OCI-LY1 (cell line): ENCODE measurements at regions not wholly inside any gene's neighbourhood (a gene's known extent, or its start where the extent isn't known, plus 50 kb on each side); places are given as distances from the start of the nearest gene placed in this dataset.

ENCODE experiments used
- CTCF ChIP-seq: fragments of 200-600 bp; sonication (generic), shearing (Covaris generic); IDR thresholded peaks from 2 replicates; pipeline ENCODE4 v1.5.1; 2017; ENCODE audit warnings: mild to moderate bottlenecking, antibody characterized with exemption, low read length, moderate library complexity, mixed read lengths
- EZH2 ChIP-seq: fragments of 200-600 bp; sonication (generic), shearing (Covaris generic); IDR thresholded peaks from 2 replicates; pipeline ENCODE4 v1.8.0; 2017; ENCODE audit warnings: borderline replicate concordance, mixed run types, mild to moderate bottlenecking, antibody characterized with exemption, low read length, moderate library complexity, mixed read lengths

- TF ChIP-seq CTCF, result no peak
- TF ChIP-seq EZH2, result no peak
These were observed 207.0 kb downstream of the GPAM start for GRCh38 chr10:111976557-111976956.
